HG03469 (cell line): ENCODE measurements at regions not wholly inside any gene's neighbourhood (a gene's known extent, or its start where the extent isn't known, plus 50 kb on each side); places are given as distances from the start of the nearest gene placed in this dataset.
"Not testable (repeated sequence)": the region's sequence is repeated elsewhere in the genome, so short reads cannot be mapped to it uniquely, and the experiment has no call there.

Experiments used
- ATAC-seq: cut with Tn5 transposase; IDR thresholded peaks from one replicate; pipeline ENCODE4 v1.9.1; 2021; ENCODE audit warnings: mild to moderate bottlenecking, moderate library complexity, moderate number of reproducible peaks; ENCODE audit not compliant: unreplicated experiment

- ATAC-seq: no peak
These were observed 255.4 kb upstream of the HSF2 start for GRCh38 chr6:122143813-122144601.

- no peak for ATAC-seq
These were observed 254.2 kb upstream of the HSF2 start for GRCh38 chr6:122145246-122145645.

- no peak for ATAC-seq
These were observed 253.7 kb upstream of the HSF2 start for GRCh38 chr6:122145741-122146240.

- no peak for ATAC-seq
These were observed 252.2 kb upstream of the HSF2 start for GRCh38 chr6:122147291-122147690.

- no peak for ATAC-seq
These were observed 248.4 kb upstream of the HSF2 start for GRCh38 chr6:122151066-122151465.

- no peak for ATAC-seq
These were observed 247.7 kb upstream of the HSF2 start for GRCh38 chr6:122151763-122152162.

GRCh38 chr6:122153557-122153956, 245.9 kb upstream of the HSF2 start:
- ATAC-seq: no peak

- no peak for ATAC-seq
These were observed 245.3 kb upstream of the HSF2 start for GRCh38 chr6:122154155-122154554.

- ATAC-seq: no peak
These were observed 244.4 kb upstream of the HSF2 start for GRCh38 chr6:122154912-122155575.

- no peak for ATAC-seq
These were observed 238.3 kb upstream of the HSF2 start for GRCh38 chr6:122161136-122161535.

- no peak for ATAC-seq
These were observed 234.4 kb upstream of the HSF2 start for GRCh38 chr6:122165014-122165413.

GRCh38 chr6:122170274-122170673, 229.2 kb upstream of the HSF2 start:
- no peak for ATAC-seq

GRCh38 chr6:122178988-122179387, 220.5 kb upstream of the HSF2 start:
- no peak for ATAC-seq

- ATAC-seq: no peak
These were observed 219.3 kb upstream of the HSF2 start for GRCh38 chr6:122180132-122180531.

GRCh38 chr6:122182061-122182460, 217.4 kb upstream of the HSF2 start:
- no peak for ATAC-seq

- no peak for ATAC-seq
These were observed 215.0 kb upstream of the HSF2 start for GRCh38 chr6:122184401-122184827.

GRCh38 chr6:122185458-122185857, 214.0 kb upstream of the HSF2 start:
- ATAC-seq: not testable (repeated sequence)

GRCh38 chr6:122187186-122187585, 212.3 kb upstream of the HSF2 start:
- ATAC-seq: no peak

GRCh38 chr6:122198922-122199321, 200.5 kb upstream of the HSF2 start:
- no peak for ATAC-seq

- ATAC-seq: no peak
These were observed 199.0 kb upstream of the HSF2 start for GRCh38 chr6:122200440-122200839.

- no peak for ATAC-seq
These were observed 196.8 kb upstream of the HSF2 start for GRCh38 chr6:122202576-122203137.

GRCh38 chr6:122207061-122207460, 192.4 kb upstream of the HSF2 start:
- ATAC-seq: no peak
